ENCODE measurements at regions not wholly inside any gene's neighbourhood (a gene's known extent, or its start where the extent isn't known, plus 50 kb on each side); places are given as distances from the start of the nearest gene placed in this dataset.

DNA sequence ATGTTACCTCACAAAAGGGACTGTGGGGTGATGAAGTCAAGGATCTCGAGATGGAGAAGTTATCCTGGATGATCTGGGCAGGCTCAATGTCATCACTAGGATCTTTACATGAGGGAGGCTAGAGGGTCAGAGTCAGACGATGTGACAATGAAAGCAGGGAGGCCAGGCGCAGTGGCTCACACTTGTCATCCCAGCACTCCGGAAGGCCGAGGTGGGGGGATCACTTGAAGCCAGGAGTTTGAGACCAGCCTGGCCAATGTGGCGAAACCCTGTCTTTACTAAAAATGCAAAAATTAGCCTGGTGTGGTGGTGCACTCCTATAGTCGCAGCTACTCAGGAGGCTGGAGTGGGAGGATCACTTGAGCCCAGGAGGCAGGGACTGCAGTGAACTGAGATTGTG is 68.8 kb downstream of the TTLL2 start:
- TF ChIP-seq, protein P1, sequence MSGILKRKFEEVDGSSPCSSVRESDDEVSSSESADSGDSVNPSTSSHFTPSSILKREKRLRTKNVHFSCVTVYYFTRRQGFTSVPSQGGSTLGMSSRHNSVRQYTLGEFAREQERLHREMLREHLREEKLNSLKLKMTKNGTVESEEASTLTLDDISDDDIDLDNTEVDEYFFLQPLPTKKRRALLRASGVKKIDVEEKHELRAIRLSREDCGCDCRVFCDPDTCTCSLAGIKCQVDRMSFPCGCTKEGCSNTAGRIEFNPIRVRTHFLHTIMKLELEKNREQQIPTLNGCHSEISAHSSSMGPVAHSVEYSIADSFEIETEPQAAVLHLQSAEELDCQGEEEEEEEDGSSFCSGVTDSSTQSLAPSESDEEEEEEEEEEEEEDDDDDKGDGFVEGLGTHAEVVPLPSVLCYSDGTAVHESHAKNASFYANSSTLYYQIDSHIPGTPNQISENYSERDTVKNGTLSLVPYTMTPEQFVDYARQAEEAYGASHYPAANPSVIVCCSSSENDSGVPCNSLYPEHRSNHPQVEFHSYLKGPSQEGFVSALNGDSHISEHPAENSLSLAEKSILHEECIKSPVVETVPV (CRISPR knock-in tag; IDR thresholded peaks at IDR 0.05): no peak
- TF ChIP-seq, protein P2, sequence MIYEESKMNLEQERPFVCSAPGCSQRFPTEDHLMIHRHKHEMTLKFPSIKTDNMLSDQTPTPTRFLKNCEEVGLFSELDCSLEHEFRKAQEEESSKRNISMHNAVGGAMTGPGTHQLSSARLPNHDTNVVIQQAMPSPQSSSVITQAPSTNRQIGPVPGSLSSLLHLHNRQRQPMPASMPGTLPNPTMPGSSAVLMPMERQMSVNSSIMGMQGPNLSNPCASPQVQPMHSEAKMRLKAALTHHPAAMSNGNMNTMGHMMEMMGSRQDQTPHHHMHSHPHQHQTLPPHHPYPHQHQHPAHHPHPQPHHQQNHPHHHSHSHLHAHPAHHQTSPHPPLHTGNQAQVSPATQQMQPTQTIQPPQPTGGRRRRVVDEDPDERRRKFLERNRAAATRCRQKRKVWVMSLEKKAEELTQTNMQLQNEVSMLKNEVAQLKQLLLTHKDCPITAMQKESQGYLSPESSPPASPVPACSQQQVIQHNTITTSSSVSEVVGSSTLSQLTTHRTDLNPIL (CRISPR knock-in tag; IDR thresholded peaks at IDR 0.05; ENCODE audit: low read depth): no peak
- TF ChIP-seq ZNF565 (CRISPR knock-in tag; conservative IDR thresholded peaks at IDR 0.05; ENCODE audit: low read depth) (no peak), ZC3H10 (CRISPR knock-in tag; IDR thresholded peaks at IDR 0.05) (no peak), ISL1 (CRISPR knock-in tag; IDR thresholded peaks at IDR 0.05) (no peak), RARB (CRISPR knock-in tag; IDR thresholded peaks at IDR 0.05) (no peak), GLIS3 (CRISPR knock-in tag; IDR thresholded peaks at IDR 0.05) (no peak), ARNTL (CRISPR knock-in tag; IDR thresholded peaks at IDR 0.05; ENCODE audit: borderline replicate concordance, low read depth) (no peak), ZFP30 (CRISPR knock-in tag; IDR thresholded peaks at IDR 0.05) (no peak)
- TF ChIP-seq, protein P3, sequence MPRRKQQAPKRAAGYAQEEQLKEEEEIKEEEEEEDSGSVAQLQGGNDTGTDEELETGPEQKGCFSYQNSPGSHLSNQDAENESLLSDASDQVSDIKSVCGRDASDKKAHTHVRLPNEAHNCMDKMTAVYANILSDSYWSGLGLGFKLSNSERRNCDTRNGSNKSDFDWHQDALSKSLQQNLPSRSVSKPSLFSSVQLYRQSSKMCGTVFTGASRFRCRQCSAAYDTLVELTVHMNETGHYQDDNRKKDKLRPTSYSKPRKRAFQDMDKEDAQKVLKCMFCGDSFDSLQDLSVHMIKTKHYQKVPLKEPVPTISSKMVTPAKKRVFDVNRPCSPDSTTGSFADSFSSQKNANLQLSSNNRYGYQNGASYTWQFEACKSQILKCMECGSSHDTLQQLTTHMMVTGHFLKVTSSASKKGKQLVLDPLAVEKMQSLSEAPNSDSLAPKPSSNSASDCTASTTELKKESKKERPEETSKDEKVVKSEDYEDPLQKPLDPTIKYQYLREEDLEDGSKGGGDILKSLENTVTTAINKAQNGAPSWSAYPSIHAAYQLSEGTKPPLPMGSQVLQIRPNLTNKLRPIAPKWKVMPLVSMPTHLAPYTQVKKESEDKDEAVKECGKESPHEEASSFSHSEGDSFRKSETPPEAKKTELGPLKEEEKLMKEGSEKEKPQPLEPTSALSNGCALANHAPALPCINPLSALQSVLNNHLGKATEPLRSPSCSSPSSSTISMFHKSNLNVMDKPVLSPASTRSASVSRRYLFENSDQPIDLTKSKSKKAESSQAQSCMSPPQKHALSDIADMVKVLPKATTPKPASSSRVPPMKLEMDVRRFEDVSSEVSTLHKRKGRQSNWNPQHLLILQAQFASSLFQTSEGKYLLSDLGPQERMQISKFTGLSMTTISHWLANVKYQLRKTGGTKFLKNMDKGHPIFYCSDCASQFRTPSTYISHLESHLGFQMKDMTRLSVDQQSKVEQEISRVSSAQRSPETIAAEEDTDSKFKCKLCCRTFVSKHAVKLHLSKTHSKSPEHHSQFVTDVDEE (CRISPR knock-in tag; IDR thresholded peaks at IDR 0.05): no peak

Measured in SK-N-SH treated with all-trans-retinoic acid at 6 μM for 48 hours (cell line).